Endodermal cell (in vitro differentiated cells): ENCODE measurements at regions not wholly inside any gene's neighbourhood (a gene's known extent, or its start where the extent isn't known, plus 50 kb on each side); places are given as distances from the start of the nearest gene placed in this dataset.

Experiments used
- DNase-seq: peaks from one replicate; pipeline ENCODE4 v3.0.0-alpha.2; 2017
- H3K27ac ChIP-seq: 2 replicates; pipeline ENCODE4 v1.5.1; 2013; ENCODE audit warnings: mild to moderate bottlenecking, low read depth, low read length, moderate library complexity
- H3K27me3 ChIP-seq: 2 replicates; pipeline ENCODE4 v1.6.1; 2013; ENCODE audit warnings: mild to moderate bottlenecking, low read length, moderate library complexity; ENCODE audit not compliant: insufficient read depth, control insufficient read depth, poor library complexity, severe bottlenecking
- H3K36me3 ChIP-seq: 2 replicates; pipeline ENCODE4 v1.7.0; 2013; ENCODE audit warnings: mild to moderate bottlenecking, low read length, moderate library complexity; ENCODE audit not compliant: control insufficient read depth, insufficient read depth
- H3K4me1 ChIP-seq: one replicate; pipeline ENCODE4 v1.7.0; 2013; ENCODE audit warnings: low read length; ENCODE audit not compliant: control insufficient read depth, insufficient read depth
- H3K4me3 ChIP-seq: 2 replicates; pipeline ENCODE4 v1.5.1; 2013; ENCODE audit warnings: mild to moderate bottlenecking, low read length, moderate library complexity
- H3K9ac ChIP-seq: 2 replicates; pipeline ENCODE4 v1.6.1; 2013; ENCODE audit warnings: mild to moderate bottlenecking, low read length, moderate library complexity; ENCODE audit not compliant: poor library complexity, severe bottlenecking; ENCODE audit errors: extremely low read depth
- H3K9me3 ChIP-seq: 2 replicates; pipeline ENCODE4 v1.6.1; 2013; ENCODE audit warnings: mild to moderate bottlenecking, low read length, moderate library complexity; ENCODE audit not compliant: control insufficient read depth
- H3K27ac Mint-ChIP-seq: 2 replicates; pipeline ENCODE4 v1.8.0; 2020; ENCODE audit warnings: mixed read lengths
- H3K27me3 Mint-ChIP-seq: 2 replicates; pipeline ENCODE4 v1.8.0; 2021; ENCODE audit warnings: mild to moderate bottlenecking, mixed read lengths; ENCODE audit not compliant: insufficient read depth
- H3K36me3 Mint-ChIP-seq: 2 replicates; pipeline ENCODE4 v1.8.0; 2020; ENCODE audit warnings: low read depth, mixed read lengths
- H3K4me1 Mint-ChIP-seq: 2 replicates; pipeline ENCODE4 v1.8.0; 2020; ENCODE audit warnings: mixed read lengths
- H3K4me3 Mint-ChIP-seq: 2 replicates; pipeline ENCODE4 v1.8.0; 2020; ENCODE audit warnings: mild to moderate bottlenecking, moderate library complexity, mixed read lengths
- H3K9me3 Mint-ChIP-seq: 2 replicates; pipeline ENCODE4 v1.8.0; 2020; ENCODE audit warnings: mild to moderate bottlenecking, mixed read lengths
- whole genome bisulfite sequencing, 2 experiments: methylation state at CpG; one replicate each; pipeline versions ENCODE4 v1.1.5 to v1.1.7; 2013; ENCODE audit warnings: missing lambda C conversion rate in 2 of 2, mixed read lengths in 1 of 2; ENCODE audit not compliant: insufficient coverage in 1 of 2, insufficient read length in 1 of 2; 5-methylcytosine and 5-hydroxymethylcytosine counted together
- TF ChIP-seq, protein P1 (sequence below): fragments of 200-600 bp; sonication (generic); conservative IDR thresholded peaks from 2 replicates; pipeline ENCODE4 v1.5.0; 2021; ENCODE audit warnings: antibody characterized with exemption, mild to moderate bottlenecking

GRCh38 chr3:22117091-22117490, 366.1 kb upstream of the ZNF385D start:
- Histone ChIP-seq H3K36me3 (no peaks in the 10 kb centered on the region), H3K4me1 (no peaks in the 10 kb centered on the region), H3K9me3 (peaks cover 12% of the 10 kb centered on the region), H3K27me3 (no peaks in the 10 kb centered on the region), H3K4me3 (no peak overlapping the region), H3K27ac (no peak overlapping the region), H3K9ac (no peak overlapping the region)
- TF ChIP-seq, protein P1, sequence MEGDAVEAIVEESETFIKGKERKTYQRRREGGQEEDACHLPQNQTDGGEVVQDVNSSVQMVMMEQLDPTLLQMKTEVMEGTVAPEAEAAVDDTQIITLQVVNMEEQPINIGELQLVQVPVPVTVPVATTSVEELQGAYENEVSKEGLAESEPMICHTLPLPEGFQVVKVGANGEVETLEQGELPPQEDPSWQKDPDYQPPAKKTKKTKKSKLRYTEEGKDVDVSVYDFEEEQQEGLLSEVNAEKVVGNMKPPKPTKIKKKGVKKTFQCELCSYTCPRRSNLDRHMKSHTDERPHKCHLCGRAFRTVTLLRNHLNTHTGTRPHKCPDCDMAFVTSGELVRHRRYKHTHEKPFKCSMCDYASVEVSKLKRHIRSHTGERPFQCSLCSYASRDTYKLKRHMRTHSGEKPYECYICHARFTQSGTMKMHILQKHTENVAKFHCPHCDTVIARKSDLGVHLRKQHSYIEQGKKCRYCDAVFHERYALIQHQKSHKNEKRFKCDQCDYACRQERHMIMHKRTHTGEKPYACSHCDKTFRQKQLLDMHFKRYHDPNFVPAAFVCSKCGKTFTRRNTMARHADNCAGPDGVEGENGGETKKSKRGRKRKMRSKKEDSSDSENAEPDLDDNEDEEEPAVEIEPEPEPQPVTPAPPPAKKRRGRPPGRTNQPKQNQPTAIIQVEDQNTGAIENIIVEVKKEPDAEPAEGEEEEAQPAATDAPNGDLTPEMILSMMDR, result no peak
- DNase-seq, result no peak
- Mint-ChIP-seq H3K4me1 (peaks cover 25% of the 10 kb centered on the region), H3K36me3 (no peaks in the 10 kb centered on the region), H3K27ac (no peak overlapping the region), H3K27me3 (no peaks in the 10 kb centered on the region), H3K4me3 (no peak overlapping the region), H3K9me3 (no peaks in the 10 kb centered on the region)
- WGBS, 2 experiments, result 92 to 100% methylated on average over 1 to 2 of the region's 2 CpGs

DNA sequence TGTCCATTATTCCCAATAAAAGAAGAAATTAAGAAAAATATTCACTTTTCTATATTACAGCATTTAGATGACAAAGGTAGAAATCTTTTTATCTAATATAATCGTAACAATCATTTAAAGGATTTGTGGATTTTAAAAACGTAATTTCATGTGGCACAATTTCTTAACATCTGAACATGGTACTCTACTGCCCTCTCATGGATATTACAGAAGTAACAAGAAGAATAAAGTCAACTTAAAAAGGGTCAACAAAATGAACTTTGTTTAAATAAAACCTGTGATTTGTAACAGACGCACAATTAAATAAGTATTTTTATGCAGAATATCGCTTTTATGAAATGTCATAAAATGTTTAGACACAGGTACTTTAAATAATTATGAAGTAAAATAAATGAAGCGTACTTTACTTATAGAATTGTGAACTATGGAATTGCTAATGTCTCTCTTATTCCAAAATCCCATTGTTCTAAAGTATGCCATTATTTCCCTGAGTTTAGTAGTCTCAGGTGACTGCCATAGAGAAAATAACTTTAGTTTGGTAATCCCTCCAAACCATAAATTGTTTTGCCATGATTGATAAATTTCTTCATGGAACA, 366.8 kb upstream of the ZNF385D start:
- H3K4me3 ChIP-seq, result no peak overlapping the region
- H3K27me3 ChIP-seq, result no peaks in the 10 kb centered on the region
- no peak overlapping the region for H3K27ac ChIP-seq
- peaks cover 22% of the 10 kb centered on the region for H3K4me1 Mint-ChIP-seq
- no peaks in the 10 kb centered on the region for H3K9me3 Mint-ChIP-seq
- H3K27ac Mint-ChIP-seq, result no peak overlapping the region
- H3K9me3 ChIP-seq, result peaks cover 12% of the 10 kb centered on the region
- no peak overlapping the region for H3K4me3 Mint-ChIP-seq
- 60% methylated on average over 5 of the region's 5 CpGs; no CpG with 5 or more reads in 1 of the 2 experiments for WGBS, 2 experiments
- H3K36me3 ChIP-seq, result no peaks in the 10 kb centered on the region
- H3K9ac ChIP-seq, result no peak overlapping the region
- H3K4me1 ChIP-seq, result no peaks in the 10 kb centered on the region
- no peaks in the 10 kb centered on the region for H3K36me3 Mint-ChIP-seq
- DNase-seq, result no peak
- TF ChIP-seq, protein P1, result peak; percentile 84
- H3K27me3 Mint-ChIP-seq, result no peaks in the 10 kb centered on the region

GRCh38 chr3:22118542-22118941, 367.5 kb upstream of the ZNF385D start:
- TF ChIP-seq, protein P1, result no peak
- 61 to 100% methylated on average over 1 to 3 of the region's 3 CpGs for WGBS, 2 experiments
- Histone ChIP-seq H3K9me3 (peaks cover 12% of the 10 kb centered on the region), H3K36me3 (no peaks in the 10 kb centered on the region), H3K27ac (no peak overlapping the region), H3K4me3 (no peak overlapping the region), H3K27me3 (no peaks in the 10 kb centered on the region), H3K4me1 (no peaks in the 10 kb centered on the region), H3K9ac (no peak overlapping the region)
- H3K9me3 Mint-ChIP-seq, result no peaks in the 10 kb centered on the region
- no peaks in the 10 kb centered on the region for H3K36me3 Mint-ChIP-seq
- DNase-seq, result no peak
- no peak overlapping the region for H3K4me3 Mint-ChIP-seq
- H3K27ac Mint-ChIP-seq, result no peak overlapping the region
- peaks cover 21% of the 10 kb centered on the region for H3K4me1 Mint-ChIP-seq
- H3K27me3 Mint-ChIP-seq, result no peaks in the 10 kb centered on the region
